GM12891 (cell line): ENCODE measurements at regions not wholly inside any gene's neighbourhood (a gene's known extent, or its start where the extent isn't known, plus 50 kb on each side); places are given as distances from the start of the nearest gene placed in this dataset.

ENCODE experiments used
- POLR2A ChIP-seq: IDR thresholded peaks from 2 replicates; pipeline ENCODE4 v1.6.1; 2011; ENCODE audit warnings: low read depth, low read length, control low read depth
- POLR2AphosphoS5 ChIP-seq: IDR thresholded peaks from 2 replicates; pipeline ENCODE4 v1.6.1; 2011; ENCODE audit warnings: low read depth, low read length, control low read depth

DNA sequence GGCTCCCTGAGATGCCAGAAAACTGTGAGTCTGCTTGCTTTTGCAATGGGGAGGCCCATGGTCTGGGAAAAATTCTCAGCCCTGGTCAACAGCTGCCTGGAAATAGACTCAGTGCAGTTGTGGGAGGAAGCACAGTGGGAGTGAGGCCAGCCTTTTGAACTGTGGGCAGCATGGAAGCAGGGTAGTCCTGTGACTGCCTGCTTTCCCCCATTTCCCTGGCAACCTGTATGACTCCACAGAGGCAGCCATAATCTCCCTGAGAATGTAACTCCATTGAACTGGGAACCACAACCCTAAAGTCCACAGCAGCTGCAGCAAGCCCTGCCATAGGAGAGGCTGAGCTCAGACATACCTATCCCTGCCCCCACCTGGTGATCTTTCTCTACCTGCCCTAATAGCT, 494.6 kb upstream of the FAT3 start:
- TF ChIP-seq POLR2A (no peak), POLR2AphosphoS5 (no peak)
